Neuronal stem cell (in vitro differentiated cells): ENCODE measurements at regions not wholly inside any gene's neighbourhood (a gene's known extent, or its start where the extent isn't known, plus 50 kb on each side); places are given as distances from the start of the nearest gene placed in this dataset.

Source experiments
- DNase-seq: peaks from one replicate; pipeline ENCODE4 v3.0.0-alpha.2; 2013; ENCODE audit warnings: low spot score
- H2AFZ ChIP-seq: one replicate; pipeline ENCODE4 v1.6.1; 2013; ENCODE audit warnings: mild to moderate bottlenecking, low read length, inconsistent platforms
- H2AK5ac ChIP-seq: 2 replicates; pipeline ENCODE4 v1.6.1; 2013; ENCODE audit warnings: low read depth, mild to moderate bottlenecking, inconsistent platforms, low read length, moderate library complexity, mixed read lengths
- H2BK120ac ChIP-seq: 2 replicates; pipeline ENCODE4 v1.6.1; 2013; ENCODE audit warnings: low read depth, mild to moderate bottlenecking, inconsistent platforms, low read length, moderate library complexity, mixed read lengths
- H2BK12ac ChIP-seq: one replicate; pipeline ENCODE4 v1.6.1; 2013; ENCODE audit warnings: low read length, inconsistent platforms
- H2BK15ac ChIP-seq: 2 replicates; pipeline ENCODE4 v1.6.1; 2013; ENCODE audit warnings: mild to moderate bottlenecking, low read length, inconsistent platforms, mixed read lengths
- H2BK5ac ChIP-seq: one replicate; pipeline ENCODE4 v1.6.1; 2013; ENCODE audit warnings: inconsistent platforms, mild to moderate bottlenecking, low read length, moderate library complexity
- H3K14ac ChIP-seq: one replicate; pipeline ENCODE4 v1.6.1; 2013; ENCODE audit warnings: low read length, inconsistent platforms
- H3K18ac ChIP-seq: 2 replicates; pipeline ENCODE4 v1.6.1; 2013; ENCODE audit warnings: low read length, inconsistent platforms
- H3K23ac ChIP-seq: 2 replicates; pipeline ENCODE4 v1.6.1; 2013; ENCODE audit warnings: low read depth, mild to moderate bottlenecking, mixed read lengths, low read length, inconsistent platforms; ENCODE audit not compliant: poor library complexity
- H3K27ac ChIP-seq: replicated peaks from 3 replicates; pipeline ENCODE4 v1.5.1; 2013; ENCODE audit warnings: low read length, inconsistent platforms
- H3K27me3 ChIP-seq, 3 experiments: 2 replicates each; pipeline ENCODE4 v1.6.1; 2013; ENCODE audit warnings: low read length in 3 of 3, mild to moderate bottlenecking in 2 of 3, inconsistent platforms in 1 of 3, low read depth in 1 of 3, mixed read lengths in 1 of 3, moderate library complexity in 1 of 3; ENCODE audit not compliant: control insufficient read depth in 3 of 3, insufficient read depth in 3 of 3
- H3K36me3 ChIP-seq, 2 donors: replicated peaks in 1 of 2; 2 replicates each; pipeline ENCODE4 v1.6.1; 2013; ENCODE audit warnings: low read length in 2 of 2; ENCODE audit not compliant: control insufficient read depth in 2 of 2, insufficient read depth in 2 of 2
- H3K4ac ChIP-seq: 2 replicates; pipeline ENCODE4 v1.6.1; 2013; ENCODE audit warnings: inconsistent platforms, mild to moderate bottlenecking, low read length, moderate library complexity
- H3K4me1 ChIP-seq, 2 donors: 1 replicate in 1 of 2; 2 replicates in 1 of 2; pipeline ENCODE4 v1.6.1; 2013; ENCODE audit warnings: low read length in 2 of 2, low read depth in 1 of 2; ENCODE audit not compliant: control insufficient read depth in 2 of 2, insufficient read depth in 1 of 2
- H3K4me2 ChIP-seq: one replicate; pipeline ENCODE4 v1.6.1; 2013; ENCODE audit warnings: mild to moderate bottlenecking, low read length, inconsistent platforms; ENCODE audit not compliant: insufficient read depth, poor library complexity, severe bottlenecking
- H3K4me3 ChIP-seq, 2 donors: 2 replicates each; pipeline ENCODE4 v1.5.1; 2013; ENCODE audit warnings: low read length in 2 of 2, mild to moderate bottlenecking in 2 of 2, inconsistent platforms in 1 of 2, moderate library complexity in 1 of 2
- H3K79me1 ChIP-seq: one replicate; pipeline ENCODE4 v1.6.1; 2013; ENCODE audit warnings: low read depth, mild to moderate bottlenecking, inconsistent platforms, low read length, moderate library complexity
- H3K9ac ChIP-seq: one replicate; pipeline ENCODE4 v1.6.1; 2013; ENCODE audit warnings: mild to moderate bottlenecking, low read depth, low read length, inconsistent platforms; ENCODE audit not compliant: poor library complexity
- H3K9me3 ChIP-seq, 2 donors: replicated peaks in 1 of 2; 2 replicates each; pipeline versions ENCODE3 to v1.6.1; 2013; ENCODE audit warnings: low read length in 2 of 2, mild to moderate bottlenecking in 2 of 2, inconsistent platforms in 1 of 2, low read depth in 1 of 2, mixed read lengths in 1 of 2, moderate library complexity in 1 of 2; ENCODE audit not compliant: control insufficient read depth in 2 of 2, insufficient read depth in 1 of 2
- H4K8ac ChIP-seq: one replicate; pipeline ENCODE4 v1.6.1; 2013; ENCODE audit warnings: low read depth, mild to moderate bottlenecking, inconsistent platforms, low read length, moderate library complexity
- H4K91ac ChIP-seq: one replicate; pipeline ENCODE4 v1.6.1; 2013; ENCODE audit warnings: low read length, low read depth, mild to moderate bottlenecking, inconsistent platforms; ENCODE audit not compliant: poor library complexity
- WGBS, 2 donors: extraction: QIAGEN DNeasy Blood & Tissue Kit; methylation state at CpG; one replicate each; pipeline ENCODE4 v1.1.7; 2013; ENCODE audit warnings: missing lambda C conversion rate in 2 of 2, mixed read lengths in 1 of 2; ENCODE audit not compliant: insufficient read length in 2 of 2, insufficient replicate concordance in 1 of 2; ENCODE audit errors: extremely low coverage in 2 of 2; 5-methylcytosine and 5-hydroxymethylcytosine counted together

DNA sequence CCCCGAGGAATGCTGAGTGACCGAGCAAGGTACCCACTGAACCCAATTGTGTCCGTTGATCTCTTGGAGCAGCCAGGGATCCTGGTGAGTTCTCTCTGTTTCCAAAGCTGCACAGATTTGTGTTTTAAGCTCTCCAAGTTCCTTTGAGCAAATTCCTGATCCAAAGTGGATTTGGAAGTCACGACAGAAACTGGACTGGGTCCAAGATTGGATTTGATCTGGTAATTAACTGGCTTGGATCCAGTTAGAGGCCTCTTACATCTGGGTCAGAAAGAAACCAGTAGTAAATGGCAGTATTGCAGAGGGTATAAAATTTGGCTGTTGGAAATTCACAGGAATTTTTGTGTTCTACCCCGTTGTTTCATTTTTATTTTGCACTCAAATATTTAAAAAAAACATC lies 119.5 kb downstream of the PMP22 start:
- no peak overlapping the region for H2BK120ac ChIP-seq

DNA sequence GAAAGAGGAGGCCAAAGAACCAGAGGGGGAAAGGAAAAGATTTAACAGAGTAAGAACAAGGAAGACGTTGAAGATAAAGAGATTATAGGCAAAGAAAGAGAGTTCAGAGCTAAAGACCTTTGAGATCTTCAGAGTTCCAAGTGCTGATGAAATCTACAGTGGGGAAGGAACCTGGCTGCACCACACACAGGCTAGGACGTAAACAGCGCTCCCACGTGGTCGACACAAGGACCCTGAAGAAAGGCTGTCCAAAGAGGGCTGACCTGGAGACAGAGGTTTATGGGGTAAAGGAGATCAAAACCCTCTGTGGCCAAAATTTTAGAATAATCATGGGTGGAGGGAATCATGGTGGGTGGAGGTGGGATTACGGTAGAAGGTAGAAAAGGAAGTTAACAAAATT lies 121.6 kb downstream of the PMP22 start:
- Histone ChIP-seq H2AK5ac (no peak overlapping the region), H4K8ac (no peak overlapping the region), H3K4me1 (no peaks in the 10 kb centered on the region), H3K9ac (no peak overlapping the region), H3K4ac (no peak overlapping the region), H4K91ac (no peak overlapping the region), H2AFZ (no peak overlapping the region), H3K36me3 (no peaks in the 10 kb centered on the region), H2BK15ac (no peak overlapping the region), H3K79me1 (no peaks in the 10 kb centered on the region), H3K18ac (no peak overlapping the region), H2BK5ac (no peak overlapping the region), H3K27ac (no peak overlapping the region), H3K9me3 (no peaks in the 10 kb centered on the region), H2BK120ac (no peak overlapping the region), H3K23ac (no peak overlapping the region), H3K4me2 (no peak overlapping the region), H3K4me3 (no peak overlapping the region), H2BK12ac (no peak overlapping the region), H3K27me3 (peaks cover 0 to 3% (median 0%) of the 10 kb centered on the region in 3 experiments), H3K14ac (no peak overlapping the region)
- WGBS, 2 donors: no CpG with 5 or more reads among the region's 6 CpGs
- no peak for DNase-seq

More for the DNA sequence above, 119.5 kb downstream of the PMP22 start:
- no peak overlapping the region for H2BK15ac ChIP-seq
- H2BK12ac ChIP-seq: no peak overlapping the region
- no peak overlapping the region for H4K8ac ChIP-seq
- no peaks in the 10 kb centered on the region for H3K36me3 ChIP-seq
- H3K27ac ChIP-seq: no peak overlapping the region
- H2AK5ac ChIP-seq: no peak overlapping the region
- H2BK5ac ChIP-seq: no peak overlapping the region
- H3K18ac ChIP-seq: no peak overlapping the region
- no peak overlapping the region for H2AFZ ChIP-seq
- no CpG with 5 or more reads among the region's 5 CpGs for WGBS, 2 donors
- H4K91ac ChIP-seq: no peak overlapping the region
- no peak overlapping the region for H3K9ac ChIP-seq
- H3K4me1 ChIP-seq: no peaks in the 10 kb centered on the region
- H3K23ac ChIP-seq: no peak overlapping the region
- H3K27me3 ChIP-seq: peaks cover 0 to 3% (median 0%) of the 10 kb centered on the region in 3 experiments
- H3K79me1 ChIP-seq: no peaks in the 10 kb centered on the region
- H3K9me3 ChIP-seq: no peaks in the 10 kb centered on the region
- no peak for DNase-seq
- H3K4ac ChIP-seq: no peak overlapping the region
- H3K4me3 ChIP-seq: no peak overlapping the region
- H3K4me2 ChIP-seq: no peak overlapping the region
- H3K14ac ChIP-seq: no peak overlapping the region

DNA sequence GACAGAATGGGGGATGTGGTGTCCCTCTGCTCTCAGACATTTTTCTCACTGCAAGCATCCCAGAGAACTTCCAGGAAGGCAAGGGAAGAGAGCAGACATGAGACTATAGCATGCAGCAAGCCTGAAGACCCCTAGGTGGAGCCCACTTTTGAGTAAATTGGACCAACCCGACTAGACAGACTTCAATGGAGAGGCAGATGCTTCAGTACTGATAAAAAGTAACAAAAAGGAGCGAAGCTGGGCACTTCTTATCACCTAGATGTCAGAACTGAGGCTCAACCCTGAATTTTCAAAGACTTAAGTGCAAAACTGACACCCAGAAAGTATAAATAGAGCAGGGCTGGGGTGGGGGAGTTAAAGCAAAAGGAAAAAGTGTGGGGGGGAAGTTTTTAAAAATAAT lies 130.8 kb downstream of the PMP22 start:
- Histone ChIP-seq H3K9me3 (no peaks in the 10 kb centered on the region), H3K9ac (no peak overlapping the region), H3K18ac (no peak overlapping the region), H3K4me3 (no peak overlapping the region), H2BK15ac (no peak overlapping the region), H3K79me1 (no peaks in the 10 kb centered on the region), H2BK5ac (no peak overlapping the region), H3K27ac (no peak overlapping the region), H3K4me2 (no peak overlapping the region), H3K36me3 (no peaks in the 10 kb centered on the region), H2BK12ac (no peak overlapping the region), H3K14ac (no peak overlapping the region), H4K8ac (no peak overlapping the region), H3K4ac (no peak overlapping the region), H2BK120ac (no peak overlapping the region), H3K27me3 (no peaks in the 10 kb centered on the region), H3K23ac (no peak overlapping the region), H3K4me1 (no peaks in the 10 kb centered on the region), H4K91ac (no peak overlapping the region), H2AFZ (no peak overlapping the region), H2AK5ac (no peak overlapping the region)
- WGBS, 2 donors: no CpG with 5 or more reads among the region's 2 CpGs
- DNase-seq: no peak

DNA sequence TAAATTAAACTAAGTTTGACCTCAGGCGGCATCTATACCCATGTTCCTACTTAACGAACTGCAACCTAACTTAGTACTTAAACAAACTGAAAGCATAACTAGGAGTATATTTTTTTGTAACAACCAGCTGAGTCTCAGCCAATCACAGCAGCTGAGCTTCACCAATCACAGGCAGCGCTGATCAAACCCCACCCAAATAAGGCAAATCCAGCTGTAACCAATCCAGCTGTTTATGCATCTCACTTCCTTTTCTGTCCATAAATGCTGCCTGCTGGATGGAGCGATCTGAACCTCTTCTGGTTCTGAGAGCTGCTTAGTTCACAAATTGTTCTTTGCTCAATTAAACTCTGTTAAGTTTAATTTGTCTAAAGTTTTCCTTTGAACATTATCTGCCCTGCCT lies 131.3 kb downstream of the PMP22 start:
- H3K36me3 ChIP-seq: no peaks in the 10 kb centered on the region

More for the DNA sequence above, 131.3 kb downstream of the PMP22 start:
- no peaks in the 10 kb centered on the region for H3K27me3 ChIP-seq
- H3K4me2 ChIP-seq: no peak overlapping the region
- no peak overlapping the region for H2BK12ac ChIP-seq
- H3K27ac ChIP-seq: no peak overlapping the region
- H4K91ac ChIP-seq: no peak overlapping the region
- no peak overlapping the region for H3K4me3 ChIP-seq
- no peak overlapping the region for H4K8ac ChIP-seq
- no peak overlapping the region for H3K9ac ChIP-seq
- H2BK120ac ChIP-seq: no peak overlapping the region
- H3K9me3 ChIP-seq: no peaks in the 10 kb centered on the region
- no peaks in the 10 kb centered on the region for H3K79me1 ChIP-seq
- no peak overlapping the region for H2AFZ ChIP-seq
- no peak overlapping the region for H3K4ac ChIP-seq
- no peak overlapping the region for H3K23ac ChIP-seq
- H3K18ac ChIP-seq: no peak overlapping the region
- no peak overlapping the region for H2AK5ac ChIP-seq
- no peak for DNase-seq
- no peak overlapping the region for H3K14ac ChIP-seq
- no peaks in the 10 kb centered on the region for H3K4me1 ChIP-seq
- H2BK5ac ChIP-seq: no peak overlapping the region
- no CpG with 5 or more reads among the region's 4 CpGs for WGBS, 2 donors
- no peak overlapping the region for H2BK15ac ChIP-seq
